ENCODE measurements at regions not wholly inside any gene's neighbourhood (a gene's known extent, or its start where the extent isn't known, plus 50 kb on each side); places are given as distances from the start of the nearest gene placed in this dataset.

- TF ChIP-seq CTCF (IDR thresholded peaks at IDR 0.05) (no peak), POLR2A (IDR thresholded peaks at IDR 0.05) (no peak)
Observed at GRCh38 chr11:70583781-70584218, 185.5 kb downstream of the CTTN start.
